IPS DF 6.9 (cell line): ENCODE measurements at regions not wholly inside any gene's neighbourhood (a gene's known extent, or its start where the extent isn't known, plus 50 kb on each side); places are given as distances from the start of the nearest gene placed in this dataset.

ENCODE experiments used
- DNase-seq: peaks from one replicate; pipeline ENCODE4 v3.0.0-alpha.2; 2013; ENCODE audit warnings: low read depth, low spot score
- H3K27ac ChIP-seq: one replicate; pipeline ENCODE4 v1.5.1; 2013; ENCODE audit warnings: low read length, control low read depth
- H3K27me3 ChIP-seq: 2 replicates; pipeline ENCODE4 v1.6.1; 2013; ENCODE audit warnings: mild to moderate bottlenecking, low read length; ENCODE audit not compliant: control insufficient read depth, insufficient read depth
- H3K36me3 ChIP-seq: 2 replicates; pipeline ENCODE4 v1.6.1; 2013; ENCODE audit warnings: low read length; ENCODE audit not compliant: control insufficient read depth, insufficient read depth
- H3K4me1 ChIP-seq: 2 replicates; pipeline ENCODE4 v1.6.1; 2013; ENCODE audit warnings: low read length; ENCODE audit not compliant: control insufficient read depth, insufficient read depth
- H3K4me3 ChIP-seq: 2 replicates; pipeline ENCODE4 v1.5.1; 2013; ENCODE audit warnings: mild to moderate bottlenecking, low read length
- H3K9me3 ChIP-seq: 2 replicates; pipeline ENCODE4 v1.6.1; 2013; ENCODE audit warnings: low read length, inconsistent platforms; ENCODE audit not compliant: control insufficient read depth, insufficient read depth
- WGBS: extraction: QIAGEN DNeasy Blood & Tissue Kit; methylation state at CpG from one replicate; pipeline ENCODE4 v1.1.7; 2013; ENCODE audit warnings: mixed read lengths, missing lambda C conversion rate; ENCODE audit not compliant: insufficient read length, insufficient coverage; 5-methylcytosine and 5-hydroxymethylcytosine counted together

- no peak overlapping the region for H3K27ac ChIP-seq
- no peaks in the 10 kb centered on the region for H3K27me3 ChIP-seq
- no peaks in the 10 kb centered on the region for H3K36me3 ChIP-seq
- WGBS = no CpG with 5 or more reads among the region's 25 CpGs
- peaks cover 26% of the 10 kb centered on the region for H3K9me3 ChIP-seq
- H3K4me1 ChIP-seq = no peaks in the 10 kb centered on the region
- DNase-seq = no peak
- H3K4me3 ChIP-seq = no peak overlapping the region
Observed at GRCh38 chr7:155961241-155962190, 149.3 kb upstream of the SHH start.

GRCh38 chr7:155959894-155960293 lies 147.6 kb upstream of the SHH start:
- no peak for DNase-seq
- no peaks in the 10 kb centered on the region for H3K4me1 ChIP-seq
- H3K27me3 ChIP-seq = no peaks in the 10 kb centered on the region
- no peak overlapping the region for H3K27ac ChIP-seq
- no peak overlapping the region for H3K4me3 ChIP-seq
- WGBS = no CpG with 5 or more reads among the region's 13 CpGs
- H3K9me3 ChIP-seq = peaks cover 32% of the 10 kb centered on the region
- H3K36me3 ChIP-seq = no peaks in the 10 kb centered on the region

- Histone ChIP-seq H3K27me3 (no peaks in the 10 kb centered on the region), H3K4me3 (no peak overlapping the region), H3K36me3 (no peaks in the 10 kb centered on the region), H3K9me3 (peaks cover 21% of the 10 kb centered on the region), H3K27ac (no peak overlapping the region), H3K4me1 (no peaks in the 10 kb centered on the region)
- no peak for DNase-seq
- no CpG with 5 or more reads among the region's 12 CpGs for WGBS
Observed at GRCh38 chr7:155956977-155957376, 144.7 kb upstream of the SHH start.

- Histone ChIP-seq H3K27me3 (no peaks in the 10 kb centered on the region), H3K9me3 (peaks cover 30% of the 10 kb centered on the region), H3K36me3 (no peaks in the 10 kb centered on the region), H3K4me1 (no peaks in the 10 kb centered on the region), H3K27ac (no peak overlapping the region), H3K4me3 (no peak overlapping the region)
- WGBS = no CpG with 5 or more reads among the region's 9 CpGs
- no peak for DNase-seq
Observed at GRCh38 chr7:155955367-155955635, 143.0 kb upstream of the SHH start.

GRCh38 chr7:155954550-155955366 lies 142.5 kb upstream of the SHH start:
- Histone ChIP-seq H3K27me3 (no peaks in the 10 kb centered on the region), H3K9me3 (peaks cover 30% of the 10 kb centered on the region), H3K4me3 (no peak overlapping the region), H3K4me1 (no peaks in the 10 kb centered on the region), H3K36me3 (no peaks in the 10 kb centered on the region), H3K27ac (no peak overlapping the region)
- WGBS = no CpG with 5 or more reads among the region's 22 CpGs
- no peak for DNase-seq

GRCh38 chr7:155953781-155954549 lies 141.7 kb upstream of the SHH start:
- whole genome bisulfite sequencing = no CpG with 5 or more reads among the region's 19 CpGs
- H3K9me3 ChIP-seq = peaks cover 31% of the 10 kb centered on the region
- no peaks in the 10 kb centered on the region for H3K4me1 ChIP-seq
- no peak for DNase-seq
- no peaks in the 10 kb centered on the region for H3K36me3 ChIP-seq
- no peak overlapping the region for H3K4me3 ChIP-seq
- H3K27me3 ChIP-seq = no peaks in the 10 kb centered on the region
- no peak overlapping the region for H3K27ac ChIP-seq

GRCh38 chr7:155953501-155953778 lies 141.2 kb upstream of the SHH start:
- Histone ChIP-seq H3K4me3 (no peak overlapping the region), H3K27me3 (no peaks in the 10 kb centered on the region), H3K4me1 (no peaks in the 10 kb centered on the region), H3K9me3 (peaks cover 33% of the 10 kb centered on the region), H3K36me3 (no peaks in the 10 kb centered on the region), H3K27ac (no peak overlapping the region)
- no CpG with 5 or more reads among the region's 5 CpGs for WGBS
- no peak for DNase-seq

GRCh38 chr7:155951554-155952158 lies 139.4 kb upstream of the SHH start:
- H3K27me3 ChIP-seq = no peaks in the 10 kb centered on the region
- H3K4me1 ChIP-seq = no peaks in the 10 kb centered on the region
- H3K4me3 ChIP-seq = no peak overlapping the region
- DNase-seq = no peak
- no peaks in the 10 kb centered on the region for H3K36me3 ChIP-seq
- no CpG with 5 or more reads among the region's 21 CpGs for WGBS
- H3K9me3 ChIP-seq = peaks cover 32% of the 10 kb centered on the region
- H3K27ac ChIP-seq = no peak overlapping the region

GRCh38 chr7:155950898-155951553 lies 138.8 kb upstream of the SHH start:
- no peaks in the 10 kb centered on the region for H3K27me3 ChIP-seq
- WGBS = no CpG with 5 or more reads among the region's 14 CpGs
- no peaks in the 10 kb centered on the region for H3K4me1 ChIP-seq
- H3K9me3 ChIP-seq = peaks cover 32% of the 10 kb centered on the region
- H3K36me3 ChIP-seq = no peaks in the 10 kb centered on the region
- H3K4me3 ChIP-seq = no peak overlapping the region
- H3K27ac ChIP-seq = no peak overlapping the region
- no peak for DNase-seq

- no peaks in the 10 kb centered on the region for H3K36me3 ChIP-seq
- no CpG with 5 or more reads among the region's 10 CpGs for WGBS
- H3K4me3 ChIP-seq = no peak overlapping the region
- no peaks in the 10 kb centered on the region for H3K27me3 ChIP-seq
- peaks cover 27% of the 10 kb centered on the region for H3K9me3 ChIP-seq
- H3K4me1 ChIP-seq = no peaks in the 10 kb centered on the region
- DNase-seq = no peak
- no peak overlapping the region for H3K27ac ChIP-seq
Observed at GRCh38 chr7:155948845-155949244, 136.6 kb upstream of the SHH start.
